ENCODE measurements at regions not wholly inside any gene's neighbourhood (a gene's known extent, or its start where the extent isn't known, plus 50 kb on each side); places are given as distances from the start of the nearest gene placed in this dataset.

- Histone ChIP-seq H3K27ac (ENCODE audit: low read length in 2 of 2) (no peak overlapping the region), H3K4me3 (ENCODE audit: control extremely low read depth in 1 of 5, extremely low read depth in 1 of 5, insufficient read depth in 1 of 5, low read depth in 2 of 5, low read length in 4 of 5) (no peak overlapping the region), H3K79me2 (ENCODE audit: control insufficient read depth, insufficient read depth, low read length) (no peaks in the 10 kb centered on the region), H3K9ac (ENCODE audit: low read length) (no peak overlapping the region), H3K4me1 (ENCODE audit: control insufficient read depth in 2 of 2, insufficient read depth in 2 of 2, low read length in 2 of 2) (peaks cover 0 to 10% of the 10 kb centered on the region in 2 donors), H2AFZ (ENCODE audit: insufficient read depth, low read depth, low read length, poor library complexity, severe bottlenecking) (no peak overlapping the region), H3K9me3 (ENCODE audit: control extremely low read depth in 1 of 3, control insufficient read depth in 2 of 3, insufficient read depth in 1 of 3, low read length in 2 of 3) (no peaks in the 10 kb centered on the region), H3K27me3 (replicated peaks in 1 of 4; ENCODE audit: control extremely low read depth in 1 of 4, control insufficient read depth in 3 of 4, insufficient read depth in 4 of 4, low read length in 3 of 4) (peaks cover 0 to under 1% (median 0%) of the 10 kb centered on the region in 4 experiments), H4K20me1 (ENCODE audit: control insufficient read depth, insufficient read depth, low read length, poor library complexity, severe bottlenecking) (no peaks in the 10 kb centered on the region), H3K4me2 (replicated peaks; ENCODE audit: low read depth, low read length, poor library complexity, severe bottlenecking) (no peak overlapping the region), H3K36me3 (replicated peaks in 1 of 2; ENCODE audit: control extremely low read depth in 1 of 2, control insufficient read depth in 1 of 2, extremely low read depth in 1 of 2, insufficient read depth in 2 of 2, low read length in 1 of 2) (no peaks in the 10 kb centered on the region)
- no peak overlapping the region for H3K4me3 Mint-ChIP-seq
- H3K27ac Mint-ChIP-seq, result no peak overlapping the region
- CTCF ChIA-PET, result no interaction called here
- DNase-seq, result no peak
- TF ChIP-seq EZH2 (IDR thresholded peaks at IDR 0.05; ENCODE audit: borderline replicate concordance, insufficient read depth, low read depth, low read length, poor library complexity, severe bottlenecking) (no peak), CTCF (IDR thresholded peaks at IDR 0.05) (no peak)
- H3K4me1 Mint-ChIP-seq, result no peaks in the 10 kb centered on the region
- intact Hi-C loops (cut with micrococcal nuclease), result no loop called here
- ATAC-seq (ENCODE audit: low read depth), result no peak
- POLR2A ChIA-PET, result no interaction called here
- no peaks in the 10 kb centered on the region for H3K9me3 Mint-ChIP-seq (ENCODE audit: insufficient read depth)
- H3K27me3 Mint-ChIP-seq, result peaks cover 9% of the 10 kb centered on the region
These were observed 213.9 kb downstream of the SOD2 start for GRCh38 chr6:159479146-159479545.

DNA sequence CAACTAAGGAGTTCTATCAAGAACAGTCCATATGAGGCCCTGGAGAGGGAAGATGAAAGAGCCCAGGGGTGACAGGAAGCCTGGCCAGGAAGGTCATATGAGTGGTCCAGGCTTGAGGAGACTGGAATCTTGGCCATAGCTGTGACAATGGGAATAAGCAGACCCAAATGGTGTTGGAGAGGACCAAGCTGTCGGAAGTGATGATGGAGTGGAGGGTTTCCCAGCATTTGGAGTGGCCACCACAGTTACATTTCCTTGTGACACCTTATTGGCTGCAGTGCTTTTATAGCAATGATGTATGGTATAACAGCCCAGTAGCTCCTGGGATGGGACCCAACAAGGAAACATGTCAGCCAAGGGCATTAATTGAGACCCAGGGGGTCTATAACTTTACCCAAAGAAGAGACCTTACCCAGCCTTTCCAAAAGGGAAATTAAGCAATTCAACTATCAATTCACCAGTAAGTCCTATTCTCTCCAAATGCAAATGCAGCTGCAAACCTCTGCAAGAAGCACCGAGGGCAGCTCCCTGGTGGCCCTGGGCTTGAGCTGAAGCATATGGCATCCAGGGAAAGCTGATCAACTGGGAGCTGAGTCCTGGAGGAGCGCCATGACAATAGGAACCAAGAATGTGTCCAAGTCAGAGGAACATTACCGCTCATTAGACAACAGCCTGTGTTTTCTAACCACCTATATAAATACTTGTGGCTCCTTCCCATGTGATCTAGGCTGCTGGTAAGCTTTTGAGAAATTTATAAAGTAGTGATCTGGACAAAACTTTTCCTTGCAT is 219.4 kb downstream of the SOD2 start:
- ATAC-seq (ENCODE audit: low read depth) (no peak), DNase-seq (no peak)
- Histone ChIP-seq H3K4me2 (replicated peaks; ENCODE audit: low read depth, low read length, poor library complexity, severe bottlenecking) (no peak overlapping the region), H3K79me2 (ENCODE audit: control insufficient read depth, insufficient read depth, low read length) (no peaks in the 10 kb centered on the region), H3K9me3 (ENCODE audit: control extremely low read depth in 1 of 3, control insufficient read depth in 2 of 3, insufficient read depth in 1 of 3, low read length in 2 of 3) (peaks cover 0 to 11% (median 6%) of the 10 kb centered on the region in 3 donors), H3K27me3 (replicated peaks in 1 of 4; ENCODE audit: control extremely low read depth in 1 of 4, control insufficient read depth in 3 of 4, insufficient read depth in 4 of 4, low read length in 3 of 4) (no peaks in the 10 kb centered on the region), H3K4me3 (ENCODE audit: control extremely low read depth in 1 of 5, extremely low read depth in 1 of 5, insufficient read depth in 1 of 5, low read depth in 2 of 5, low read length in 4 of 5) (no peak overlapping the region), H2AFZ (ENCODE audit: insufficient read depth, low read depth, low read length, poor library complexity, severe bottlenecking) (no peak overlapping the region), H3K36me3 (replicated peaks in 1 of 2; ENCODE audit: control extremely low read depth in 1 of 2, control insufficient read depth in 1 of 2, extremely low read depth in 1 of 2, insufficient read depth in 2 of 2, low read length in 1 of 2) (no peaks in the 10 kb centered on the region), H4K20me1 (ENCODE audit: control insufficient read depth, insufficient read depth, low read length, poor library complexity, severe bottlenecking) (no peaks in the 10 kb centered on the region), H3K9ac (ENCODE audit: low read length) (no peak overlapping the region), H3K4me1 (ENCODE audit: control insufficient read depth in 2 of 2, insufficient read depth in 2 of 2, low read length in 2 of 2) (peaks cover 1 to 8% of the 10 kb centered on the region in 2 donors), H3K27ac (ENCODE audit: low read length in 2 of 2) (no peak overlapping the region)
- ChIA-PET POLR2A (no interaction called here), CTCF (no interaction called here)
- peaks cover 3% of the 10 kb centered on the region for H3K4me1 Mint-ChIP-seq
- WGBS (ENCODE audit: insufficient coverage), result 100% methylated on average over 1 of the region's 4 CpGs
- H3K27ac Mint-ChIP-seq, result no peak overlapping the region
- intact Hi-C loops (cut with micrococcal nuclease), result no loop called here
- no peaks in the 10 kb centered on the region for H3K27me3 Mint-ChIP-seq
- peaks cover 4% of the 10 kb centered on the region for H3K9me3 Mint-ChIP-seq (ENCODE audit: insufficient read depth)
- no peak overlapping the region for H3K4me3 Mint-ChIP-seq
- TF ChIP-seq CTCF (IDR thresholded peaks at IDR 0.05) (no peak), EZH2 (IDR thresholded peaks at IDR 0.05; ENCODE audit: borderline replicate concordance, insufficient read depth, low read depth, low read length, poor library complexity, severe bottlenecking) (no peak)

All from B cell (primary cell).